ENCODE measurements at regions not wholly inside any gene's neighbourhood (a gene's known extent, or its start where the extent isn't known, plus 50 kb on each side); places are given as distances from the start of the nearest gene placed in this dataset.

DNA sequence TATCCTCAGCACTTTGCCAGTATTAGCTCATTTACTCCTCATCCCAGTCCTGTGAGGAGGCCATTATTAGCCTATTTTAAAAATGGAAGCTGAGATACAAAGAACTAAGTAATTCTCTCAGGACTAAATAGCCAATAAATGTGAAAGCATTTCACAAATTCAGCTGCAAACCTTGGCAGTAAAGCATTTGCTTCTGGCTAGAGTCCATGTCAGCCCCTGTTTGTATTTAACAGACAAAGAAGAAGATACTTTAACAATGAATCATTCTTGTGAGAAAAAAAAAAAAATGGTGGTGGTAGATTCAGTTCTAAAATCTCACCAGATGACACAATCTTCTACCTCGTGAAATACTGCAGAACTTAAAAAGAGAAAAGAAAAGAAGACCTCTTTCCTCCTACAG is 85.0 kb upstream of the CNTN6 start:
- TF ChIP-seq CTCF (IDR thresholded peaks at IDR 0.05; ENCODE audit: borderline replicate concordance, extremely low read depth, low read length, poor library complexity, severe bottlenecking) (no peak), EZH2 (IDR thresholded peaks at IDR 0.05; ENCODE audit: borderline replicate concordance, low read depth, low read length, severe bottlenecking) (no peak)
